Mesothelial cell of epicardium (in vitro differentiated cells): ENCODE measurements at regions not wholly inside any gene's neighbourhood (a gene's known extent, or its start where the extent isn't known, plus 50 kb on each side); places are given as distances from the start of the nearest gene placed in this dataset.
A peak's percentile ranks its signal among the peaks of the same experiment; 100 is the strongest.

ENCODE experiments used
- DNase-seq, 2 experiments: peaks; one replicate each; pipeline ENCODE4 v3.0.0; 2021; ENCODE audit warnings: low spot score in 2 of 2; ENCODE audit not compliant: unreplicated experiment in 2 of 2
- H3K27ac Mint-ChIP-seq: 2 replicates; pipeline ENCODE4 v1.8.0; 2021; ENCODE audit warnings: mixed read lengths
- H3K27me3 Mint-ChIP-seq: 2 replicates; pipeline ENCODE4 v1.8.0; 2021; ENCODE audit warnings: low read depth, mixed read lengths
- H3K36me3 Mint-ChIP-seq: 2 replicates; pipeline ENCODE4 v1.8.0; 2021; ENCODE audit warnings: mixed read lengths
- H3K4me1 Mint-ChIP-seq: 2 replicates; pipeline ENCODE4 v1.8.0; 2021; ENCODE audit warnings: mixed read lengths
- H3K4me3 Mint-ChIP-seq: 2 replicates; pipeline ENCODE4 v1.8.0; 2021; ENCODE audit warnings: mild to moderate bottlenecking, moderate library complexity, mixed read lengths
- H3K9me3 Mint-ChIP-seq: 2 replicates; pipeline ENCODE4 v1.8.0; 2021; ENCODE audit warnings: mixed read lengths
- CTCF ChIP-seq: fragments of 200-600 bp; sonication (generic); IDR thresholded peaks from one replicate; pipeline ENCODE4 v1.5.0; 2021; ENCODE audit warnings: antibody characterized with exemption; ENCODE audit not compliant: unreplicated experiment

GRCh38 chr1:189962181-189962580 is 515.5 kb downstream of the BRINP3 start:
- Mint-ChIP-seq H3K4me1 (peaks cover 2% of the 10 kb centered on the region), H3K4me3 (no peak overlapping the region), H3K36me3 (no peaks in the 10 kb centered on the region), H3K27me3 (peaks cover 6% of the 10 kb centered on the region), H3K27ac (no peak overlapping the region), H3K9me3 (no peaks in the 10 kb centered on the region)
- DNase-seq, result no peak
- TF ChIP-seq CTCF, result no peak

GRCh38 chr1:189970331-189971230 is 507.1 kb downstream of the BRINP3 start:
- DNase-seq, result no peak
- H3K27ac Mint-ChIP-seq, result no peak overlapping the region
- H3K9me3 Mint-ChIP-seq, result peaks cover 7% of the 10 kb centered on the region
- H3K4me3 Mint-ChIP-seq, result no peak overlapping the region
- no peaks in the 10 kb centered on the region for H3K27me3 Mint-ChIP-seq
- no peak for TF ChIP-seq CTCF
- H3K36me3 Mint-ChIP-seq, result peaks cover 2% of the 10 kb centered on the region
- peaks cover 13% of the 10 kb centered on the region for H3K4me1 Mint-ChIP-seq

- Mint-ChIP-seq H3K27ac (no peak overlapping the region), H3K4me1 (peaks cover 13% of the 10 kb centered on the region), H3K36me3 (peaks cover 4% of the 10 kb centered on the region), H3K4me3 (no peak overlapping the region), H3K9me3 (peaks cover 14% of the 10 kb centered on the region), H3K27me3 (no peaks in the 10 kb centered on the region)
- no peak for DNase-seq
- TF ChIP-seq CTCF, result no peak
Observed at GRCh38 chr1:189971656-189972055, 506.0 kb downstream of the BRINP3 start.

GRCh38 chr1:189977184-189977583 is 500.5 kb downstream of the BRINP3 start:
- TF ChIP-seq CTCF, result no peak
- no peak overlapping the region for H3K4me3 Mint-ChIP-seq
- H3K9me3 Mint-ChIP-seq, result peaks cover 47% of the 10 kb centered on the region
- peaks cover 11% of the 10 kb centered on the region for H3K36me3 Mint-ChIP-seq
- H3K27ac Mint-ChIP-seq, result no peak overlapping the region
- no peaks in the 10 kb centered on the region for H3K27me3 Mint-ChIP-seq
- H3K4me1 Mint-ChIP-seq, result peaks cover 6% of the 10 kb centered on the region
- DNase-seq, result no peak

- H3K9me3 Mint-ChIP-seq, result peaks cover 22% of the 10 kb centered on the region
Observed at GRCh38 chr1:189983166-189983890, 494.3 kb downstream of the BRINP3 start.

More at GRCh38 chr1:189983166-189983890, 494.3 kb downstream of the BRINP3 start:
- Mint-ChIP-seq H3K27me3 (no peaks in the 10 kb centered on the region), H3K4me1 (peaks cover 20% of the 10 kb centered on the region), H3K4me3 (no peak overlapping the region), H3K27ac (peak overlapping the region; percentile 41), H3K36me3 (peaks cover 2% of the 10 kb centered on the region)
- TF ChIP-seq CTCF, result no peak
- DNase-seq, result no peak
